Right lobe of liver (tissue), 6 donors: ENCODE measurements at regions not wholly inside any gene's neighbourhood (a gene's known extent, or its start where the extent isn't known, plus 50 kb on each side); places are given as distances from the start of the nearest gene placed in this dataset.
"Not testable (repeated sequence)": the region's sequence is repeated elsewhere in the genome, so short reads cannot be mapped to it uniquely, and the experiment has no call there.

Experiments
- ATAC-seq, 4 donors: fragments of 200-7000 bp; cut with Tn5 transposase; one replicate each; pipeline ENCODE4 v1.9.1; 2020; ENCODE audit warnings: mild to moderate bottlenecking in 4 of 4, moderate library complexity in 4 of 4
- DNase-seq, 3 donors: peaks; one replicate each; pipeline ENCODE4 v3.0.0-alpha.2; 2020
- H3K27ac ChIP-seq, 3 donors: fragments of 200-600 bp; one replicate each; pipeline ENCODE4 v1.8.0; 2022
- H3K27me3 ChIP-seq, 2 donors: fragments of 200-600 bp; one replicate each; pipeline ENCODE4 v1.8.0; 2022
- H3K36me3 ChIP-seq, 4 donors: fragments of 200-600 bp; sonication (generic) in 1 of 4; one replicate each; pipeline versions ENCODE4 v1.5.1 to v1.8.0; 2017 to 2022; ENCODE audit warnings: control low read depth in 1 of 4
- H3K4me1 ChIP-seq, 4 donors: fragments of 200-600 bp; sonication (generic) in 1 of 4; one replicate each; pipeline versions ENCODE4 v1.5.1 to v1.8.0; 2017 to 2022; ENCODE audit warnings: control low read depth in 1 of 4
- H3K4me3 ChIP-seq, 3 donors: fragments of 200-600 bp; one replicate each; pipeline ENCODE4 v1.8.0; 2022
- H3K9me3 ChIP-seq, 4 donors: fragments of 200-600 bp; sonication (generic) in 1 of 4; one replicate each; pipeline versions ENCODE4 v1.5.1 to v1.8.0; 2017 to 2022; ENCODE audit warnings: control low read depth in 1 of 4
- CTCF ChIP-seq, 4 donors: fragments of 200-600 bp in 3 of 4; fragments of 450-650 bp in 1 of 4; IDR thresholded peaks; one replicate each; pipeline versions ENCODE4 v1.5.1 to v1.8.0; 2016 to 2022; ENCODE audit warnings: antibody characterized with exemption in 4 of 4, mild to moderate bottlenecking in 2 of 4
- POLR2A ChIP-seq: fragments of 450-650 bp; IDR thresholded peaks from one replicate; pipeline ENCODE4 v1.6.1; 2017; ENCODE audit warnings: antibody characterized with exemption, mild to moderate bottlenecking
- WGBS: methylation state at CpG from one replicate; pipeline ENCODE4 v1.1.6; 2018; ENCODE audit warnings: low coverage, low lambda C conversion rate; ENCODE audit not compliant: insufficient coverage; ENCODE audit errors: missing lambda C conversion rate; 5-methylcytosine and 5-hydroxymethylcytosine counted together
- intact Hi-C, 2 donors: fragments of 100-400 bp; cut with DNase I; formaldehyde crosslinking; loops; one replicate each; pipeline versions ENCODE4 v1.11.2 to v1.14.1; 2022
- donor health status: DM: no; HTN: yes; CAD: no.
- donor health status: DM: no; HTN: no; CAD: no.
- donor health status: DM: no; HTN: no; CAD: no.
- donor health status: DM: no; HTN: yes; CAD: no.
- donor health status: DM: no; HTN: yes; CAD: no.

GRCh38 chr5:110824936-110825441 lies 86.2 kb downstream of the SLC25A46 start:
- Histone ChIP-seq H3K4me3 (no peak overlapping the region), H3K9me3 (peaks cover 0 to 6% (median 0%) of the 10 kb centered on the region in 4 donors), H3K36me3 (no peaks in the 10 kb centered on the region), H3K27ac (no peak overlapping the region), H3K27me3 (no peaks in the 10 kb centered on the region), H3K4me1 (no peaks in the 10 kb centered on the region)
- TF ChIP-seq POLR2A = no peak
- TF ChIP-seq CTCF (IDR thresholded peaks at IDR 0.05) = no peak
- DNase-seq (no peak), ATAC-seq (no peak)
- WGBS = 56% methylated on average over 3 of the region's 3 CpGs
- intact Hi-C loops = no loop called here

DNA sequence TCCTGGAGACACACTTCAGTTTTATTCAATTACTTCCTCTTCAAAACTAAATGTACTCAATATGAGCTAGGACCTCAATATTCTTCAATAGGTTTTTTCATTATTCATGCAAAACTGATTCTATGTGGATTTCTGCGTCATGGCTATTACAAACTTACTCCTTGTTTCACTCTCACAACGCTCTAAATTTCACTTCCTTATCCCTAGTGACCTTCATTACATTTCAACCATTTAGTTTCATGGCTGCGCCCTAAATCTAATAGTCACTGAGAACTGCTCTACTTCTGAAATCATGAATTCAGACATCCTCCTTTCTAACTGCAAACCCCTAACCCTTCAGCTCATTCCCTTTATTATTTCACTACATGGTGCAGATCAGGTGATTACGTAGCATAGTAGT lies 93.9 kb downstream of the SLC25A46 start:
- DNase-seq = no peak
- Histone ChIP-seq H3K9me3 (no peaks in the 10 kb centered on the region), H3K4me1 (no peaks in the 10 kb centered on the region), H3K36me3 (no peaks in the 10 kb centered on the region), H3K27me3 (no peaks in the 10 kb centered on the region), H3K4me3 (no peak overlapping the region), H3K27ac (no peak overlapping the region)
- intact Hi-C loops = no loop called here
- 68% methylated on average over 4 of the region's 4 CpGs for WGBS
- no peak for ATAC-seq
- TF ChIP-seq POLR2A (no peak), CTCF (IDR thresholded peaks at IDR 0.05) (no peak)

DNA sequence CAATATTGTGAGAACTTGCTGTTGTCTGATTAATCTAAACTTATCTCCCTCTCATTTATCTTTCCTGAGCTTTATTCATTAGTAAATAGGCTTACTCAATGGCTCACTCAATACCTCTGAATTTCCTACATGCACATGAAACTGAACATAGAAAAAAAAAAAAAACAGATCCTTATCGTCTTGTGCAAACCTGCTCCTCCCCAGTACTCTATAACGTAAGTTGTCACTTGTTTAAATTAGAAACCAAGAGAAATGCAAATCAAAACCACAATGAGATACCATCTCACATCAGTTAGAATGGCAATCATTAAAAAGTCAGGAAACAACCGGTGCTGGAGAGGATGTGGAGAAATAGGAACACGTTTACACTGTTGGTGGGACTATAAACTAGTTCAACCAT lies 96.1 kb downstream of the SLC25A46 start:
- H3K27ac ChIP-seq, H3K4me1 ChIP-seq, H3K4me3 ChIP-seq, H3K36me3 ChIP-seq, H3K27me3 ChIP-seq, DNase-seq, ATAC-seq, intact Hi-C loops, H3K9me3 ChIP-seq: not testable (repeated sequence)
- WGBS = 51% methylated on average over 4 of the region's 4 CpGs

DNA sequence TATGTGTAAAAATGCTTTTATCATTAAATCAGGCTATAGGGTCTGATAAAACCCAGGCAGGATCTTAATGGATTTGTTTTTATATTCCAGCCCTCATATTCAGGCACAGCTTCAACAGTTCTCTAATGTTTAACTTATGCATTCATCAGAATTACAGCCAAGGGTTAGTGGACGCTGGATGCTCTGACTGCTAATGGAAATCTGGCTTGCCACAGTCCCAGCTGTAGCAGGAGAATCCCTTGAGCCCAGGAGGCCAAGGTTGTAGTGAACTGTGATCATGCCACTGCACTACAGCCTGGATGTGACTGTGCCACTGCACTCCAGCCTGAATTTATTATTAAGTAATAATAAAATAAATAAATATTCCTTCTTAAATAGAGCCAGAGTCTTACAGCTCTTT lies 98.0 kb downstream of the SLC25A46 start:
- H3K27ac ChIP-seq = no peak overlapping the region
- intact Hi-C loops = no loop called here
- no peak for DNase-seq
- no peaks in the 10 kb centered on the region for H3K27me3 ChIP-seq
- no peak overlapping the region for H3K4me3 ChIP-seq
- no peaks in the 10 kb centered on the region for H3K9me3 ChIP-seq
- ATAC-seq = no peak
- TF ChIP-seq POLR2A (no peak), CTCF (IDR thresholded peaks at IDR 0.05) (no peak)
- no peaks in the 10 kb centered on the region for H3K36me3 ChIP-seq
- H3K4me1 ChIP-seq = no peaks in the 10 kb centered on the region
- 50% methylated on average over 1 of the region's 1 CpG for WGBS

DNA sequence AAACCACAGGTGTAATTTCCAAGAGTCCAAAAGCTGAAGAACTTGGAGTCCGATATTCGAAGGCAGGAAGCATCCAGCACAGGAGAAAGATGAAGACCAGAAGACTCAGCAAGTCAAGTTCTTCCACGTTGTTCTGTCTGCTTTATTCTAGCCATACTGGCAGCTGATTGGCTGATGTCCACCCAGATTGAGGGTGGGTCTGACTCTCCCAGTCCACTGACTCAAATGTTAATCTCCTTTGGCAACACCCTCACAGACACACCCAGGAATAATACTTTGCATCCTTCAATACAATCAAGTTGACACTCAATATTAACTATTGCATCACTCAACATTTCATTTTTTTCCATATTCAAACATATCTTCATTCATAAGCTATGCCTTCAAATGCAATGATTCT lies 99.5 kb downstream of the SLC25A46 start:
- DNase-seq, H3K9me3 ChIP-seq, intact Hi-C loops, ATAC-seq, H3K36me3 ChIP-seq, H3K4me3 ChIP-seq, H3K4me1 ChIP-seq, H3K27me3 ChIP-seq, H3K27ac ChIP-seq: not testable (repeated sequence)
- 76% methylated on average over 3 of the region's 3 CpGs for WGBS

- no peak overlapping the region for H3K27ac ChIP-seq
- ATAC-seq (no peak), DNase-seq (no peak)
- no peaks in the 10 kb centered on the region for H3K9me3 ChIP-seq
- no peak overlapping the region for H3K4me3 ChIP-seq
- H3K4me1 ChIP-seq = no peaks in the 10 kb centered on the region
- H3K36me3 ChIP-seq = no peaks in the 10 kb centered on the region
- TF ChIP-seq CTCF (IDR thresholded peaks at IDR 0.05) (no peak), POLR2A (no peak)
- 59% methylated on average over 3 of the region's 3 CpGs for WGBS
- intact Hi-C loops = no loop called here
- H3K27me3 ChIP-seq = no peaks in the 10 kb centered on the region
These were observed 100.2 kb downstream of the SLC25A46 start for GRCh38 chr5:110838961-110839360.
